Thymus (tissue), 11 donors: ENCODE measurements at regions not wholly inside any gene's neighbourhood (a gene's known extent, or its start where the extent isn't known, plus 50 kb on each side); places are given as distances from the start of the nearest gene placed in this dataset.

Source experiments
- DNase-seq, 9 donors: peaks; one replicate each; pipeline ENCODE4 v3.0.0-alpha.2; 2013; ENCODE audit warnings: low spot score in 9 of 9, low read depth in 6 of 9, missing footprints in 1 of 9
- H3K27ac ChIP-seq, 2 donors: one replicate each; pipeline ENCODE4 v1.5.1; 2013; ENCODE audit warnings: control low read depth in 1 of 2, low read depth in 1 of 2, low read length in 1 of 2, mild to moderate bottlenecking in 1 of 2, moderate library complexity in 1 of 2
- H3K27me3 ChIP-seq, 2 donors: one replicate each; pipeline ENCODE4 v1.5.1; 2013; ENCODE audit warnings: low read length in 1 of 2; ENCODE audit not compliant: control insufficient read depth in 2 of 2, insufficient read depth in 1 of 2
- H3K36me3 ChIP-seq, 2 donors: one replicate each; pipeline ENCODE4 v1.5.1; 2013; ENCODE audit warnings: low read length in 1 of 2, mild to moderate bottlenecking in 1 of 2, moderate library complexity in 1 of 2; ENCODE audit not compliant: control insufficient read depth in 2 of 2, insufficient read depth in 2 of 2
- H3K4me1 ChIP-seq, 2 donors: one replicate each; pipeline ENCODE4 v1.5.1; 2013; ENCODE audit warnings: low read length in 2 of 2; ENCODE audit not compliant: control insufficient read depth in 2 of 2, insufficient read depth in 2 of 2
- H3K4me3 ChIP-seq, 2 donors: one replicate each; pipeline ENCODE4 v1.5.1; 2013; ENCODE audit warnings: low read length in 2 of 2, control low read depth in 1 of 2, mild to moderate bottlenecking in 1 of 2
- H3K9me3 ChIP-seq, 2 donors: one replicate each; pipeline ENCODE4 v1.5.1; 2013; ENCODE audit warnings: low read length in 1 of 2, mild to moderate bottlenecking in 1 of 2; ENCODE audit not compliant: control insufficient read depth in 2 of 2, insufficient read depth in 1 of 2
- WGBS: extraction: QIAGEN DNeasy Blood & Tissue Kit; methylation state at CpG from one replicate; pipeline ENCODE4 v1.1.7; 2013; 5-methylcytosine and 5-hydroxymethylcytosine counted together
- donor health status: healthy.

DNA sequence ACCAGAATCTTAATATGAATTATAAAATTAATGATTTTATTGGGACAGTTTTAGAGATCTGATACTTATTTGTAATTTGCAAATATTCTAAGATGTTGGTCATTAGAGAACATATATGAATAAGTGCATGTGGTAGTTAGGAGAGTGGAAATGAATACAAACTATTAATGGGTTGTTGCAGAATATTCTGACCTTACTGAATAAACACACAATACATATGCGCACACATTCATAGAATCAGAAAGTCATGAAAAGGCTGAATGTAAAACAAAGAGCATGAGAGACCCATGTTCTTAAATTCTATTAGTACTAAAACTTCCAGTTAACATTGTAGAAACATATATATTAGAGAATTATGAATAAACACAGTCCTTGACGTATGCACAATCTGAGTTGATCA is 301.7 kb upstream of the TRAM1L1 start:
- no peaks in the 10 kb centered on the region for H3K9me3 ChIP-seq
- DNase-seq, result no peak
- no peaks in the 10 kb centered on the region for H3K27me3 ChIP-seq
- no peak overlapping the region for H3K27ac ChIP-seq
- no peak overlapping the region for H3K4me3 ChIP-seq
- no peaks in the 10 kb centered on the region for H3K4me1 ChIP-seq
- no peaks in the 10 kb centered on the region for H3K36me3 ChIP-seq
- WGBS, result 96% methylated on average over 2 of the region's 2 CpGs

- no peaks in the 10 kb centered on the region for H3K36me3 ChIP-seq
- H3K4me3 ChIP-seq, result no peak overlapping the region
- no peaks in the 10 kb centered on the region for H3K27me3 ChIP-seq
- H3K4me1 ChIP-seq, result no peaks in the 10 kb centered on the region
- no peaks in the 10 kb centered on the region for H3K9me3 ChIP-seq
- DNase-seq, result no peak
- no peak overlapping the region for H3K27ac ChIP-seq
Measured at GRCh38 chr4:117400039-117400835, 314.9 kb upstream of the TRAM1L1 start.

GRCh38 chr4:117412661-117413060 is 327.3 kb upstream of the TRAM1L1 start:
- H3K27me3 ChIP-seq, result no peaks in the 10 kb centered on the region
- H3K4me1 ChIP-seq, result no peaks in the 10 kb centered on the region
- no peaks in the 10 kb centered on the region for H3K36me3 ChIP-seq
- H3K9me3 ChIP-seq, result no peaks in the 10 kb centered on the region
- H3K27ac ChIP-seq, result no peak overlapping the region
- DNase-seq, result no peak
- 84% methylated on average over 2 of the region's 2 CpGs for WGBS
- H3K4me3 ChIP-seq, result no peak overlapping the region

DNA sequence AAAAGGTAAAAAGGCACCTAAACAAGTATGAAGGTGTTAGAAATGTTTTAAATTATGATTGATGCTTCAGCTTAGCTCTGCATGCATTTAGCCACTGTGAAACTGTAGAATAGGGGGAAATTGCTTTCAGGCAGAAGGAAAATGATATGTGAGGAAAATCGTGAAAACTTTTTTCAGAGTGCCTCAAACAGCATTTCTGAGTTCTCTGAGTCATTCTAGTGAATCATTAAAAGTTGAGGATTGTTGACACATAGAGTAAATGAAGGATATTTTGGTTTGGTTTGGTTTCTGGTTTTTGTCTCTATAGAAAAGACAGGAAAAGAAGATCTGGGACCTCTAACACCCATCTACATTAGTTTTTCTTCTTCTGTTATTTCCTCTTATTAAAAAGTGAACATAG is 332.5 kb upstream of the TRAM1L1 start:
- Histone ChIP-seq H3K27ac (no peak overlapping the region), H3K27me3 (no peaks in the 10 kb centered on the region), H3K4me3 (no peak overlapping the region), H3K9me3 (no peaks in the 10 kb centered on the region), H3K4me1 (no peaks in the 10 kb centered on the region), H3K36me3 (no peaks in the 10 kb centered on the region)
- WGBS, result 83% methylated on average over 1 of the region's 1 CpG
- DNase-seq, result no peak

- no peak for DNase-seq
- Histone ChIP-seq H3K4me1 (no peaks in the 10 kb centered on the region), H3K27ac (no peak overlapping the region), H3K4me3 (no peak overlapping the region), H3K27me3 (no peaks in the 10 kb centered on the region), H3K9me3 (no peaks in the 10 kb centered on the region), H3K36me3 (no peaks in the 10 kb centered on the region)
- 0% methylated on average over 1 of the region's 1 CpG for WGBS
Measured at GRCh38 chr4:117420948-117421347, 335.6 kb upstream of the TRAM1L1 start.

DNA sequence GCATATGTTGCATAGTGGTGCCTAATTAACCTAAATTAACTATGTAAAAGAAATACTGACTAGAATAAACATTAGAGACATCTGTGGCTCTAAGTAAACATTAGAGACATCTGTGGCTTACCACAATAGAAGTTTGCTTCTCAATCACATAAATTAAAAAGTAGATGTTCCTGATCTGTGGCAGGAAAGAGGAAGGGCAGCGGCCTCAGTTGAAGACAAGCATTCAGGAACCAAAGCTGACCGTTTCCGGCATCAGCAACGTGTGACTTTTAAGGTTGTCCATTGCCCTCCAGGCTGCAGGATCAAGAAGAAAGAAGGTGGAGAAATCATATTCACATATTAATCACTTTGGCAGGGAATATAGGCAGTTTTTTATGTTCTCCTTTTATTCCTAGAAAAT is 336.3 kb upstream of the TRAM1L1 start:
- DNase-seq, result no peak

DNA sequence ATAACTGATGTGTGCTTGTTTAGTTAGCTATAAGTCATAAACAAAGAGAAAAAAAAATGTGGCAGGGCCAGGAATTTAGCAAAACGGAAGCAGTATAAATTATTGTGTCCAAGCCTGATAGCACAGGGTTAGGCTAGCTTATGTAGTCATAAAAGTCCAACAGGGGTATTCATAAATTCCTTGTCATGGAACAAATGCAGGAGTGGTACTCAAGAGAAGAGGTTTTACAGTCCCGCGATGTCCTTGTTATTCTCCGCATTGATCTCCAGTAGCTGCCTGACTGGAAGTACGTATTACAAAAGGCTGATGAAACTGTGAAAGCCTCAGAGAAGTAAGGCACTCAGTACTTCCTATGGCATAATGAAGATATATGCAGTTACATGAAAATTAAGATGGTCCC is 336.9 kb upstream of the TRAM1L1 start:
- no peaks in the 10 kb centered on the region for H3K9me3 ChIP-seq
- H3K36me3 ChIP-seq, result no peaks in the 10 kb centered on the region
- no peak overlapping the region for H3K27ac ChIP-seq
- DNase-seq, result no peak
- 98% methylated on average over 5 of the region's 5 CpGs for WGBS
- H3K4me1 ChIP-seq, result no peaks in the 10 kb centered on the region
- no peak overlapping the region for H3K4me3 ChIP-seq
- H3K27me3 ChIP-seq, result no peaks in the 10 kb centered on the region

More for the DNA sequence above, 336.3 kb upstream of the TRAM1L1 start:
- no peaks in the 10 kb centered on the region for H3K27me3 ChIP-seq
- no peaks in the 10 kb centered on the region for H3K4me1 ChIP-seq
- H3K36me3 ChIP-seq, result no peaks in the 10 kb centered on the region
- no peak overlapping the region for H3K27ac ChIP-seq
- H3K9me3 ChIP-seq, result no peaks in the 10 kb centered on the region
- 56% methylated on average over 4 of the region's 4 CpGs for WGBS
- no peak overlapping the region for H3K4me3 ChIP-seq

- Histone ChIP-seq H3K4me3 (no peak overlapping the region), H3K27me3 (no peaks in the 10 kb centered on the region), H3K4me1 (no peaks in the 10 kb centered on the region), H3K36me3 (no peaks in the 10 kb centered on the region), H3K27ac (no peak overlapping the region), H3K9me3 (peaks cover 0 to 7% of the 10 kb centered on the region in 2 donors)
- DNase-seq, result no peak
Measured at GRCh38 chr4:117425636-117426035, 340.3 kb upstream of the TRAM1L1 start.

DNA sequence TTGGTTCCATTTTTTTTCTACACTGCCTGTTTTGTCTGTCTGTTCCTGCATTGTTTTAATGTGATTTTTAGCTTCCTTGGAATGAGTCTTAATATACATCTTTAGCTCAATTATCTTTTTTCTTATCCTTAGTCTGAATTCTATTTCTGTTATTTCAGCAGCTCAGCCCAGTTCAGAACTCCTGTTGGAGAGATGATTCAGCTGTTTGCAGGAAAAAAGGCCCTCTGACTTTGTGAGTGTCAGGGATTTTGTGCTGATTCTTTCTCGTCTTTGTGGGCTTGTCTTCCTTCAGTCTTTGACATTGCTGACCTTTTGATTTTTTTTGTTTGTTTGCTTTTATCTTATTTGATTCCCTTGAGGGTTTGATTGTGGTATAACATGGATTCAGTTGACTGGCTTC is 343.2 kb upstream of the TRAM1L1 start:
- no peak for DNase-seq
- H3K36me3 ChIP-seq, result no peaks in the 10 kb centered on the region
- no peaks in the 10 kb centered on the region for H3K4me1 ChIP-seq
- no peaks in the 10 kb centered on the region for H3K27me3 ChIP-seq
- H3K4me3 ChIP-seq, result no peak overlapping the region
- H3K9me3 ChIP-seq, result peaks cover 0 to 7% of the 10 kb centered on the region in 2 donors
- H3K27ac ChIP-seq, result no peak overlapping the region
- 88% methylated on average over 1 of the region's 1 CpG for WGBS
